HL-60 (cell line): ENCODE measurements at regions not wholly inside any gene's neighbourhood (a gene's known extent, or its start where the extent isn't known, plus 50 kb on each side); places are given as distances from the start of the nearest gene placed in this dataset.

Experiments
- POLR2AphosphoS5 ChIP-seq: IDR thresholded peaks from 2 replicates; pipeline ENCODE4 v1.6.1; 2012; ENCODE audit warnings: low read depth
- TF ChIP-seq, protein P1 (sequence below): IDR thresholded peaks from one replicate; pipeline ENCODE4 v1.5.1; 2011; ENCODE audit warnings: low read length, control low read depth, inconsistent platforms; ENCODE audit not compliant: insufficient read depth

DNA sequence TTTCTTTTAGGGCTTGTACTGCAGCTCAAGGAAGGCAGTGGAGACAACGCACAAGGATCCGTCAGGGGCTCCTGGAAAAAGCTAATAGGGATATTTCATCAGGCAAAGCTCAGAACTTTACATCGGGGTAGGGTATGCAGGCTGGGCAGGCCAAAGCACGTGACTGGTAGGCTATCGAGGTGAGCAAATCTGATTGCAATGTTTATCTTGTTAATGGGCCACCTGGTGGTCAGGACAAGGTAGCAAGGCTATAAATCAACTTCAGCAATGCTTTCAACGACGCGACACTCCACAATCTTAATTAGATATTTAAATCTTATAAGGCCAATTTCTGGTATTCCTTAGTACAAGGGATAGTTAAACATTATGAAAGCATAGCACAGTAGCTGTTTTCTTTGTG is 1302.8 kb upstream of the EYS start:
- TF ChIP-seq, protein P1, sequence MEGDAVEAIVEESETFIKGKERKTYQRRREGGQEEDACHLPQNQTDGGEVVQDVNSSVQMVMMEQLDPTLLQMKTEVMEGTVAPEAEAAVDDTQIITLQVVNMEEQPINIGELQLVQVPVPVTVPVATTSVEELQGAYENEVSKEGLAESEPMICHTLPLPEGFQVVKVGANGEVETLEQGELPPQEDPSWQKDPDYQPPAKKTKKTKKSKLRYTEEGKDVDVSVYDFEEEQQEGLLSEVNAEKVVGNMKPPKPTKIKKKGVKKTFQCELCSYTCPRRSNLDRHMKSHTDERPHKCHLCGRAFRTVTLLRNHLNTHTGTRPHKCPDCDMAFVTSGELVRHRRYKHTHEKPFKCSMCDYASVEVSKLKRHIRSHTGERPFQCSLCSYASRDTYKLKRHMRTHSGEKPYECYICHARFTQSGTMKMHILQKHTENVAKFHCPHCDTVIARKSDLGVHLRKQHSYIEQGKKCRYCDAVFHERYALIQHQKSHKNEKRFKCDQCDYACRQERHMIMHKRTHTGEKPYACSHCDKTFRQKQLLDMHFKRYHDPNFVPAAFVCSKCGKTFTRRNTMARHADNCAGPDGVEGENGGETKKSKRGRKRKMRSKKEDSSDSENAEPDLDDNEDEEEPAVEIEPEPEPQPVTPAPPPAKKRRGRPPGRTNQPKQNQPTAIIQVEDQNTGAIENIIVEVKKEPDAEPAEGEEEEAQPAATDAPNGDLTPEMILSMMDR = no peak
- no peak for TF ChIP-seq POLR2AphosphoS5
